Body of pancreas (tissue), 4 donors: ENCODE measurements at regions not wholly inside any gene's neighbourhood (a gene's known extent, or its start where the extent isn't known, plus 50 kb on each side); places are given as distances from the start of the nearest gene placed in this dataset. TPM values are rescaled to one million over a fixed set of nuclear protein-coding genes. Genes with fewer than 3 reads are reported as not detected.

Experiments
- ATAC-seq: fragments of 150-250 bp; one replicate; pipeline ENCODE4 v1.9.1; 2016
- DNase-seq, 4 donors: peaks; one replicate each; pipeline ENCODE4 v3.0.0-alpha.2; 2019
- H3K27ac ChIP-seq, 4 donors: fragments of 200-600 bp; sonication (generic); 1 replicate in 3 of 4; 2 replicates in 1 of 4; pipeline versions ENCODE4 v1.5.1 to v1.6.1; 2016 to 2019; ENCODE audit warnings: mild to moderate bottlenecking in 1 of 4, mixed read lengths in 1 of 4, moderate library complexity in 1 of 4
- H3K27me3 ChIP-seq, 2 donors: fragments of 200-600 bp; sonication (generic); one replicate each; pipeline ENCODE4 v1.6.0; 2016; ENCODE audit warnings: mild to moderate bottlenecking in 1 of 2
- H3K36me3 ChIP-seq, 2 donors: fragments of 200-600 bp; sonication (generic); replicated peaks in 1 of 2; 2 replicates each; pipeline ENCODE4 v1.5.1; 2016; ENCODE audit warnings: low read depth in 2 of 2; ENCODE audit not compliant: insufficient read depth in 1 of 2
- H3K4me1 ChIP-seq: fragments of 200-600 bp; sonication (generic); one replicate; pipeline ENCODE4 v1.6.0; 2016
- H3K4me3 ChIP-seq, 2 donors: fragments of 200-600 bp; sonication (generic); 1 replicate in 1 of 2; 2 replicates in 1 of 2; pipeline ENCODE4 v1.5.1; 2016 to 2019
- H3K9me3 ChIP-seq, 3 donors: fragments of 200-600 bp; sonication (generic); 1 replicate in 2 of 3; 2 replicates in 1 of 3; pipeline ENCODE4 v1.5.1; 2016
- POLR2A ChIP-seq, 3 donors: fragments of 450-650 bp; IDR thresholded peaks; one replicate each; pipeline ENCODE4 v1.6.1; 2016; ENCODE audit warnings: antibody characterized with exemption in 3 of 3, mild to moderate bottlenecking in 2 of 3
- WGBS, 2 donors: methylation state at CpG; one replicate each; pipeline ENCODE4 v1.1.5; 2017; 5-methylcytosine and 5-hydroxymethylcytosine counted together
- intact Hi-C: fragments of 100-400 bp; cut with DNase I; formaldehyde crosslinking; loops from one replicate; pipeline ENCODE4 v1.15.1; 2023
- small RNA-seq: library from RNA; depleted of rRNA; stranded (forward); fragments of <200 nt; gene quantifications from one replicate; pipeline ENCODE3, GENCODE V24; 2016
- TF ChIP-seq, protein P1 (sequence below), 7 experiments: fragments of 450-650 bp in 4 of 7; fragments of 200-600 bp in 3 of 7; sonication (generic) in 3 of 7; IDR thresholded peaks; one replicate each; pipeline ENCODE4 v1.5.1; 2016 to 2019; ENCODE audit warnings: antibody characterized with exemption in 7 of 7

DNA sequence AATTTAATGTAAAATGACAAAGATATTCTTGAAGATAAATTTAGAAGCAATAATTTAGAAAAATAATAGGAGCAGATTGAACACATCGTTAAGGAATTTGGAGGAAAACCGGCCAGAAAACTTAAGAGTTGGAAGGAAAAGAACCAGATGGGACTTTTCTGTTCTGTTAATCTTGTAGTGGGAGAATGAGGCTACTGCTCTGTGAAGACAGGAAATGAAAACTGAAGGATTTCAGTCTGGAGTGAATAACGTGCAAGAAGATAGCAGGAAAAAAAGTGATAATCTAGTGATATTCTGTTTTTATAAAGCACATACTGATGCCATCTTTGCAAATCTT lies 74.2 kb downstream of the DPPA2 start:
- 54 to 66% methylated on average over 3 of the region's 3 CpGs for WGBS, 2 donors
- Histone ChIP-seq H3K4me1 (no peaks in the 10 kb centered on the region), H3K4me3 (no peak overlapping the region), H3K27ac (no peak overlapping the region), H3K27me3 (no peaks in the 10 kb centered on the region), H3K36me3 (no peaks in the 10 kb centered on the region), H3K9me3 (no peaks in the 10 kb centered on the region)
- intact Hi-C loops = no loop called here
- TF ChIP-seq, protein P1, sequence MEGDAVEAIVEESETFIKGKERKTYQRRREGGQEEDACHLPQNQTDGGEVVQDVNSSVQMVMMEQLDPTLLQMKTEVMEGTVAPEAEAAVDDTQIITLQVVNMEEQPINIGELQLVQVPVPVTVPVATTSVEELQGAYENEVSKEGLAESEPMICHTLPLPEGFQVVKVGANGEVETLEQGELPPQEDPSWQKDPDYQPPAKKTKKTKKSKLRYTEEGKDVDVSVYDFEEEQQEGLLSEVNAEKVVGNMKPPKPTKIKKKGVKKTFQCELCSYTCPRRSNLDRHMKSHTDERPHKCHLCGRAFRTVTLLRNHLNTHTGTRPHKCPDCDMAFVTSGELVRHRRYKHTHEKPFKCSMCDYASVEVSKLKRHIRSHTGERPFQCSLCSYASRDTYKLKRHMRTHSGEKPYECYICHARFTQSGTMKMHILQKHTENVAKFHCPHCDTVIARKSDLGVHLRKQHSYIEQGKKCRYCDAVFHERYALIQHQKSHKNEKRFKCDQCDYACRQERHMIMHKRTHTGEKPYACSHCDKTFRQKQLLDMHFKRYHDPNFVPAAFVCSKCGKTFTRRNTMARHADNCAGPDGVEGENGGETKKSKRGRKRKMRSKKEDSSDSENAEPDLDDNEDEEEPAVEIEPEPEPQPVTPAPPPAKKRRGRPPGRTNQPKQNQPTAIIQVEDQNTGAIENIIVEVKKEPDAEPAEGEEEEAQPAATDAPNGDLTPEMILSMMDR (IDR thresholded peaks at IDR 0.05) = no peak
- no peak for TF ChIP-seq POLR2A (IDR thresholded peaks at IDR 0.05)
- DNase-seq = no peak
- no peak for ATAC-seq

Small RNA genes lying in the stretch of these regions (small RNA-seq; reads per million reads assigned to genes)
- not detected for gene RNU6-1236P
